Jurkat, Clone E6-1 (cell line): ENCODE measurements at regions not wholly inside any gene's neighbourhood (a gene's known extent, or its start where the extent isn't known, plus 50 kb on each side); places are given as distances from the start of the nearest gene placed in this dataset.
"Not testable (repeated sequence)": the region's sequence is repeated elsewhere in the genome, so short reads cannot be mapped to it uniquely, and the experiment has no call there.

Experiments used
- DNase-seq: peaks from one replicate; pipeline ENCODE4 v3.0.0-alpha.2; 2011; ENCODE audit warnings: low read depth, low spot score
- H3K4me3 ChIP-seq: 2 replicates; pipeline ENCODE4 v1.5.1; 2011; ENCODE audit warnings: mild to moderate bottlenecking, low read length, control low read depth, moderate library complexity

- H3K4me3 ChIP-seq, DNase-seq: not testable (repeated sequence)
These were observed 136.3 kb downstream of the BACH1 start for GRCh38 chr21:29434982-29435381.

- peak; percentile 19 for DNase-seq
These were observed 137.4 kb downstream of the BACH1 start for GRCh38 chr21:29436143-29436542.

GRCh38 chr21:29436650-29437049, 137.9 kb downstream of the BACH1 start:
- no peak overlapping the region for H3K4me3 ChIP-seq
- DNase-seq: no peak

More at GRCh38 chr21:29436143-29436542, 137.4 kb downstream of the BACH1 start:
- H3K4me3 ChIP-seq: no peak overlapping the region

GRCh38 chr21:29441651-29442050, 142.9 kb downstream of the BACH1 start:
- H3K4me3 ChIP-seq: no peak overlapping the region
- DNase-seq: no peak

- H3K4me3 ChIP-seq: no peak overlapping the region
- DNase-seq: no peak
These were observed 144.8 kb downstream of the BACH1 start for GRCh38 chr21:29443411-29444010.

GRCh38 chr21:29448766-29449165, 150.0 kb downstream of the BACH1 start:
- H3K4me3 ChIP-seq: no peak overlapping the region
- DNase-seq: no peak

- no peak overlapping the region for H3K4me3 ChIP-seq
- peak; percentile 59 for DNase-seq
These were observed 150.7 kb downstream of the BACH1 start for GRCh38 chr21:29449306-29449950.

GRCh38 chr21:29450058-29450457, 151.3 kb downstream of the BACH1 start:
- no peak overlapping the region for H3K4me3 ChIP-seq
- DNase-seq: no peak

- no peak for DNase-seq
- no peak overlapping the region for H3K4me3 ChIP-seq
These were observed 154.8 kb downstream of the BACH1 start for GRCh38 chr21:29453511-29453910.

- DNase-seq: no peak
- no peak overlapping the region for H3K4me3 ChIP-seq
These were observed 155.5 kb downstream of the BACH1 start for GRCh38 chr21:29454179-29454578.

- no peak for DNase-seq
- no peak overlapping the region for H3K4me3 ChIP-seq
These were observed 163.8 kb downstream of the BACH1 start for GRCh38 chr21:29462479-29462878.

GRCh38 chr21:29465546-29465945, 166.8 kb downstream of the BACH1 start:
- no peak for DNase-seq

GRCh38 chr21:29466532-29466931, 167.8 kb downstream of the BACH1 start:
- DNase-seq: no peak
- no peak overlapping the region for H3K4me3 ChIP-seq

More at GRCh38 chr21:29465546-29465945, 166.8 kb downstream of the BACH1 start:
- no peak overlapping the region for H3K4me3 ChIP-seq

GRCh38 chr21:29470397-29470796, 171.7 kb downstream of the BACH1 start:
- DNase-seq: no peak
- H3K4me3 ChIP-seq: no peak overlapping the region

GRCh38 chr21:29473808-29474207, 175.1 kb downstream of the BACH1 start:
- H3K4me3 ChIP-seq: no peak overlapping the region
- DNase-seq: no peak

GRCh38 chr21:29475329-29475728, 176.6 kb downstream of the BACH1 start:
- H3K4me3 ChIP-seq: no peak overlapping the region
- DNase-seq: no peak

GRCh38 chr21:29477347-29477746, 178.6 kb downstream of the BACH1 start:
- no peak for DNase-seq
- H3K4me3 ChIP-seq: no peak overlapping the region

GRCh38 chr21:29477941-29478340, 179.2 kb downstream of the BACH1 start:
- H3K4me3 ChIP-seq: no peak overlapping the region
- no peak for DNase-seq

- no peak for DNase-seq
These were observed 182.4 kb downstream of the BACH1 start for GRCh38 chr21:29481081-29481480.

GRCh38 chr21:29481641-29482040, 182.9 kb downstream of the BACH1 start:
- no peak overlapping the region for H3K4me3 ChIP-seq
- DNase-seq: no peak

More at GRCh38 chr21:29481081-29481480, 182.4 kb downstream of the BACH1 start:
- H3K4me3 ChIP-seq: no peak overlapping the region

- DNase-seq: no peak
- H3K4me3 ChIP-seq: no peak overlapping the region
These were observed 187.6 kb downstream of the BACH1 start for GRCh38 chr21:29486306-29486807.
